ENCODE measurements at regions not wholly inside any gene's neighbourhood (a gene's known extent, or its start where the extent isn't known, plus 50 kb on each side); places are given as distances from the start of the nearest gene placed in this dataset.
"Not testable (repeated sequence)": the region's sequence is repeated elsewhere in the genome, so short reads cannot be mapped to it uniquely, and the experiment has no call there.

DNA sequence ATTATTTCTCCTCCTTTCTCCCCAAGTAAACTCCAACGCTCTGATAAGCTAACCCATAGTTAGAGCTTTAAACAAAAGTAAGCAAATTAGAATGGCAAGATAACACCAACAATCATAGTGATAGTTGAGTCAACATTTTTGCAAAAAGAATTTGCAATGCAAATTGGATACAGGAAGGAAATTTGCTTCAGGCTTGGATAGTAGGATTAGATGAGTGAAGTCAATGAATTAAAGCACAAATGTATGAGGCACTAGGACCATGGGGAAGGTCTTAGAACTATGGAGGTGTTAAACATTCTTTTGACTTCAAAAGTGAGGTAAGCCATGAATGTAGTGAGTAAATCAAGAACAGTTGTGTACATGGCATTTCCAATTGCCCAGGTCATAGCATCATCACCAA is 289.8 kb upstream of the GRAMD2B start:
- Histone ChIP-seq H3K27me3 (ENCODE audit: low read depth) (no peaks in the 10 kb centered on the region), H3K9me3 (no peaks in the 10 kb centered on the region), H3K4me3 (no peak overlapping the region), H3K4me1 (no peaks in the 10 kb centered on the region), H3K36me3 (replicated peaks) (no peaks in the 10 kb centered on the region)
- DNase-seq (ENCODE audit: low spot score in 2 of 2), result no peak
- in situ Hi-C loops (cut with MboI; ENCODE audit: low sequenced_read_pairs), result no loop called here

DNA sequence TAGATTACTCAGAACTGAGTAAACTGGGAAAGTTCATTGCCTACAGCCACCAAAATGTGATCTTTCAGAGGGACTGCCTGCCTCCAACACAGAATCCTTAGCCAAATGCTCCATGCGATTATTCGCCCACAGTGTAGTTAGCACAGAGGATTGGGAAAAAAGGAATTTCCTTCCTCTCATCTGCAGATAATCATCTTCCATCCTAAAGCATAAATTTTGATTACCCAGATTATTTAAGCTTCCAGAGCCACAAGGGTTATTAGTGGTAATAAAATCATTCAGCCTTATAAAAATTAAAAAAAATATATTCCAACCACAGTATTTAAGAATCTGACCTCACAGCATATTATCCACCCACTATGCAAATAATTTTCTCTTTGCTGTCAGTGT is 285.3 kb upstream of the GRAMD2B start:
- Histone ChIP-seq H3K4me3 (no peak overlapping the region), H3K4me1 (no peaks in the 10 kb centered on the region), H3K36me3 (replicated peaks) (no peaks in the 10 kb centered on the region), H3K27me3 (ENCODE audit: low read depth) (no peaks in the 10 kb centered on the region), H3K9me3 (no peaks in the 10 kb centered on the region)
- DNase-seq (ENCODE audit: low spot score in 2 of 2), result no peak
- in situ Hi-C loops (cut with MboI; ENCODE audit: low sequenced_read_pairs), result no loop called here

DNA sequence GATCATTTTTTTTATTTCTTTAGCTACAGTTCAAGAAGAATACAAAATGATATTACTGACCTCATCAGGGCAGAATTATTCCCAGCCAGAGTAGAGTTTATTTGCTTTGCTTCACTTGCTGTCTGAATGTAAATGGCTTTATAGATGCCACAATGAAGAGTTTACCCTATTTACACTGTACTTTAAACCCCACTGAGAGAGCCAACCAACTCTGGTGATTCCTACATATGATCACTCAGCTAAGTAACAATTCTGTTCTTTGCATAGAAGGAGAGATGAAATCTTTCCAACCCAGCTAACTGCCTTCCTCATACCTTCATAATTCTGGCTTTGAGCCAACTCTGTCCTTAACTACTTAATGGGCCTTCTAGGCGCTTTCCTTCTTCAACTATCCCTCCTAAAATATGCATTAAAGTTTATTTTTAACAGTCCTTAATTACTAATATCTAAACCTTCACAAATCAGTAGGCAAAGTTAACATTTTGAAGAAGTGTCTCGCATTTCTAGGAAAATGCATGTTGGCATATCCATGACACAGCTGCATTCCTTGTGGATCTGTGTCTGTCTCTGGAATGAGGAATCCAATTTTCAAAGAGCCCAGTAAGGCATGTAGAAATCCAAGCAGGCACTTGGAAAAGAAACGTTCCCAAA is 284.8 kb upstream of the GRAMD2B start:
- Histone ChIP-seq H3K4me3 (no peak overlapping the region), H3K9me3 (no peaks in the 10 kb centered on the region), H3K36me3 (replicated peaks) (no peaks in the 10 kb centered on the region), H3K4me1 (no peaks in the 10 kb centered on the region), H3K27me3 (ENCODE audit: low read depth) (no peaks in the 10 kb centered on the region)
- DNase-seq (ENCODE audit: low spot score in 2 of 2), result no peak
- in situ Hi-C loops (cut with MboI; ENCODE audit: low sequenced_read_pairs), result no loop called here

DNA sequence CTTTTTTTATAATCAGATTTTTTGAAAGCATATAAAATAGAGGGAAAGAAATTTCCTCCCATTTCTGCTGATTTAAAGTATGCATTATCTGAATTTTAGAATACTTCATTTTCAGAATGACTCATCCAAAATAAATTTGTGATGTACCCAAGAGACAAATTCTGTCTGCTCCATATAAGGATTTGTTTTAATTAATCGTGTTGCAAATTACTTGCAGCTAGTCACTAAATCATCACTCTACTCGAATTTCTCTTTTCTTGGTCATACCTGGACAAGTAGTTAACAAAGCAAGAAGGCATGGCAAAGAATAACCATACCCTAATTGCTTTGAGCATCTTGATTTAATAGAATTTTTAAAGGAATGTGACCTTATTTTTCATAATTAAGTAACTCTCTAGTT is 284.1 kb upstream of the GRAMD2B start:
- Histone ChIP-seq H3K36me3 (replicated peaks) (no peaks in the 10 kb centered on the region), H3K27me3 (ENCODE audit: low read depth) (no peaks in the 10 kb centered on the region), H3K4me1 (no peaks in the 10 kb centered on the region), H3K9me3 (no peaks in the 10 kb centered on the region), H3K4me3 (no peak overlapping the region)
- in situ Hi-C loops (cut with MboI; ENCODE audit: low sequenced_read_pairs), result no loop called here
- DNase-seq (ENCODE audit: low spot score in 2 of 2), result no peak

DNA sequence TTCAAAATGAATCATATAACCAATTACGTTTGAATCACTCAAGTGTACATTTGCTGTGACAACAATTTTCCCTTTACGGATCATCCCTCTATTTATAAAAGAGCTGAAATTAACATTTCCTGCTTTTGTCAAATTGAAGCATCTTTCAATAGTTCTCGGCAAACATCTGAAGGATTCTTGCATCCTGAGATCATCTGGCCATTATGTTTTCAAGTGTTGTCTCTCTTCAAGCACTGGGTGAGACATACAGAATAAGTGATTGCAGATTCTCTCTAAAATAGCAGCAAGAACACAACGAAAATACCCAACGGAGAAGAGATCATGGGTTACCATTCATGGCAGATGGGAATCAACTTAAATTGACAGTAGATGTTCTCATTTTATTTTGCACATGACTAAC is 283.4 kb upstream of the GRAMD2B start:
- Histone ChIP-seq H3K4me3 (no peak overlapping the region), H3K9me3 (no peaks in the 10 kb centered on the region), H3K36me3 (replicated peaks) (no peaks in the 10 kb centered on the region), H3K4me1 (no peaks in the 10 kb centered on the region), H3K27me3 (ENCODE audit: low read depth) (no peaks in the 10 kb centered on the region)
- in situ Hi-C loops (cut with MboI; ENCODE audit: low sequenced_read_pairs), result no loop called here
- no peak for DNase-seq (ENCODE audit: low spot score in 2 of 2)

DNA sequence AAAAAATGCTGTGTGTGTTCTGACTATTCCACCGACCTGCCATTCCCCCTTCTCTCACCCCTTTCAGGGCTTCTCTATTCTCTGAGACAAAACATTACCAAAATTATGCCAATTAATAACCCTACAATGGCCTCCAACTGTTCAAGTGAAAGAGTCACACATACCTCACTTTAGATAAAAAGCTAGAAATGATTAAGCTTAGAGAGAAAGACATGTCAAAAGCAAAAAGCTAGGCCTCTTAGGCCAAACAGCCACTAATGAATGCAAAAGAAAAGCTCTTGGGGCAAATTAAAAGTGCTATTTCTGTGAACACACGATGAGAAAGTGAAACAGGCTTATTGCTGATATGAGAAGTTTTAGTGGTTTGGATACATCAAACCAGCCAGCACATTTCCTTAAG is 279.6 kb upstream of the GRAMD2B start:
- in situ Hi-C loops (cut with MboI; ENCODE audit: low sequenced_read_pairs), result no loop called here
- H3K4me1 ChIP-seq, result no peaks in the 10 kb centered on the region
- H3K9me3 ChIP-seq, result no peaks in the 10 kb centered on the region

DNA sequence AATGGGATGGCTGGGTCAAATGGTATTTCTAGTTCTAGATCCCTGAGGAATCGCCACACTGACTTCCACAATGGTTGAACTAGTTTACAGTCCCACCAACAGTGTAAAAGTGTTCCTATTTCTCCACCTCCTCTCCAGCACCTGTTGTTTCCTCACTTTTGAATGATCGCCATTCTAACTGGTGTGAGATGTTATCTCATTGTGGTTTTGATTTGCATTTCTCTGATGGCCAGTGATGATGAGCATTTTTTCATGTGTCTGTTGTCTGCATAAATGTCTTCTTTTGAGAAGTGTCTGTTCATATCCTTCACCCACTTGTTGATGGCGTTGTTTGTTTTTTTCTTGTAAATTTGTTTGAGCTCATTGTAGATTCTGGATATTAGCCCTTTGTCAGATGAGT is 272.9 kb upstream of the GRAMD2B start:
- H3K36me3 ChIP-seq (replicated peaks); in situ Hi-C loops (cut with MboI; ENCODE audit: low sequenced_read_pairs); H3K4me1 ChIP-seq; H3K4me3 ChIP-seq; H3K9me3 ChIP-seq; DNase-seq (ENCODE audit: low spot score in 2 of 2); H3K27me3 ChIP-seq (ENCODE audit: low read depth): not testable (repeated sequence)

More for the DNA sequence above, 279.6 kb upstream of the GRAMD2B start:
- no peak for DNase-seq (ENCODE audit: low spot score in 2 of 2)
- H3K36me3 ChIP-seq (replicated peaks), result no peaks in the 10 kb centered on the region
- H3K4me3 ChIP-seq, result no peak overlapping the region
- no peaks in the 10 kb centered on the region for H3K27me3 ChIP-seq (ENCODE audit: low read depth)

- DNase-seq (ENCODE audit: low spot score in 2 of 2); H3K4me1 ChIP-seq; H3K4me3 ChIP-seq; in situ Hi-C loops (cut with MboI; ENCODE audit: low sequenced_read_pairs); H3K36me3 ChIP-seq (replicated peaks); H3K27me3 ChIP-seq (ENCODE audit: low read depth); H3K9me3 ChIP-seq: not testable (repeated sequence)
Observed at GRCh38 chr5:126155298-126155697, 267.9 kb upstream of the GRAMD2B start.

DNA sequence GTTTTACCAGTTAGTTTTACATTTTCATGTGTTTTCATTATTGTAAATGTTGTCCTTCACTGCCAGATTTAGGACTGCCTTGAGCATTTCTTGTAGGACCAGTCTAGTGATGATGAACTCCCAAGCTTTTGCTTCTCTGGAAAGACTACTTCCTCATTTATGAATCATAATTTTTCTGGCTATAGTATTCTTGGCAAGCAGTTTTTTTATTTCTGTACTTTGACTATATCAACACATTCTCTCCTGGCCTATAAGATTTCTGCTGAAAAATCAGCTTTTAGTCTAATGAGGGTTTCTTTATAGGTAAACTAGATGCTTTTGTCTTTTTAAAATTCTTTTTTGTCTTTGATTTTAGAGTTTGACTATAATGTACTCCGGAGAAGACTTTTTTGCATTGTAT is 256.8 kb upstream of the GRAMD2B start:
- in situ Hi-C loops (cut with MboI; ENCODE audit: low sequenced_read_pairs), result no loop called here
- DNase-seq (ENCODE audit: low spot score in 2 of 2), result no peak
- H3K36me3 ChIP-seq (replicated peaks), result no peaks in the 10 kb centered on the region
- no peak overlapping the region for H3K4me3 ChIP-seq
- no peaks in the 10 kb centered on the region for H3K4me1 ChIP-seq
- no peaks in the 10 kb centered on the region for H3K27me3 ChIP-seq (ENCODE audit: low read depth)
- H3K9me3 ChIP-seq, result no peaks in the 10 kb centered on the region; the same call in 1 of the 2 replicates

DNA sequence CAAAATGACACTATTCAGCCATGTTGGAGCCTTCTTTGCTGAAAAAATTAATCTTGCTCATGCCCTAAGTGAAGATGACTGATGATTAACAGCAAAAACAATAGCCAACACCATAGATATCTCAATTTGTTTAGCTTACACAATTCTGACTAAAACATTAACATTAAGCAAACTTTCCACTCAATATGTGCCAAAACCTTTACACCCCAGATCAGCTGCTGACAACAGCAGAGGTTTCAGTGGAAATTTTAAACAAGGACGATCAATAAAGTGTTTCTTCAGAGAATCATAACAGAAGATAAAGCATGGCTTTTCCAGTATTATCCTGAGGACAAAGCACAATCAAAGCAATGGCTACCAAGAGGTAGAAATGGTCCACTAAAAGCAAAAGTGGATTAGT is 254.4 kb upstream of the GRAMD2B start:
- no peaks in the 10 kb centered on the region for H3K4me1 ChIP-seq
- in situ Hi-C loops (cut with MboI; ENCODE audit: low sequenced_read_pairs), result no loop called here
- H3K4me3 ChIP-seq, result no peak overlapping the region
- H3K9me3 ChIP-seq, result no peaks in the 10 kb centered on the region; the same call in 1 of the 2 replicates
- no peaks in the 10 kb centered on the region for H3K36me3 ChIP-seq (replicated peaks)
- no peak for DNase-seq (ENCODE audit: low spot score in 2 of 2)
- H3K27me3 ChIP-seq (ENCODE audit: low read depth), result no peaks in the 10 kb centered on the region

- H3K9me3 ChIP-seq, result no peaks in the 10 kb centered on the region; the same call in 1 of the 2 replicates
- H3K27me3 ChIP-seq (ENCODE audit: low read depth), result peaks cover 5% of the 10 kb centered on the region; the same call in 1 of the 2 replicates
- H3K4me3 ChIP-seq, result no peak overlapping the region
- H3K36me3 ChIP-seq (replicated peaks), result no peaks in the 10 kb centered on the region
- DNase-seq (ENCODE audit: low spot score in 2 of 2), result no peak
- H3K4me1 ChIP-seq, result no peaks in the 10 kb centered on the region
- in situ Hi-C loops (cut with MboI; ENCODE audit: low sequenced_read_pairs), result no loop called here
Observed at GRCh38 chr5:126171916-126172315, 251.3 kb upstream of the GRAMD2B start.

GRCh38 chr5:126172812-126173211 is 250.4 kb upstream of the GRAMD2B start:
- H3K4me3 ChIP-seq, result no peak overlapping the region
- H3K36me3 ChIP-seq (replicated peaks), result no peaks in the 10 kb centered on the region
- H3K9me3 ChIP-seq, result no peaks in the 10 kb centered on the region
- in situ Hi-C loops (cut with MboI; ENCODE audit: low sequenced_read_pairs), result no loop called here
- DNase-seq (ENCODE audit: low spot score in 2 of 2), result no peak
- peaks cover 5% of the 10 kb centered on the region; the same call in 1 of the 2 replicates for H3K27me3 ChIP-seq (ENCODE audit: low read depth)
- H3K4me1 ChIP-seq, result no peaks in the 10 kb centered on the region

- Histone ChIP-seq H3K4me1 (no peaks in the 10 kb centered on the region), H3K9me3 (no peaks in the 10 kb centered on the region), H3K27me3 (ENCODE audit: low read depth) (peaks cover 7% of the 10 kb centered on the region; the same call in 1 of the 2 replicates), H3K4me3 (no peak overlapping the region), H3K36me3 (replicated peaks) (no peaks in the 10 kb centered on the region)
- DNase-seq (ENCODE audit: low spot score in 2 of 2), result no peak
- in situ Hi-C loops (cut with MboI; ENCODE audit: low sequenced_read_pairs), result no loop called here
Observed at GRCh38 chr5:126178521-126178920, 244.7 kb upstream of the GRAMD2B start.

DNA sequence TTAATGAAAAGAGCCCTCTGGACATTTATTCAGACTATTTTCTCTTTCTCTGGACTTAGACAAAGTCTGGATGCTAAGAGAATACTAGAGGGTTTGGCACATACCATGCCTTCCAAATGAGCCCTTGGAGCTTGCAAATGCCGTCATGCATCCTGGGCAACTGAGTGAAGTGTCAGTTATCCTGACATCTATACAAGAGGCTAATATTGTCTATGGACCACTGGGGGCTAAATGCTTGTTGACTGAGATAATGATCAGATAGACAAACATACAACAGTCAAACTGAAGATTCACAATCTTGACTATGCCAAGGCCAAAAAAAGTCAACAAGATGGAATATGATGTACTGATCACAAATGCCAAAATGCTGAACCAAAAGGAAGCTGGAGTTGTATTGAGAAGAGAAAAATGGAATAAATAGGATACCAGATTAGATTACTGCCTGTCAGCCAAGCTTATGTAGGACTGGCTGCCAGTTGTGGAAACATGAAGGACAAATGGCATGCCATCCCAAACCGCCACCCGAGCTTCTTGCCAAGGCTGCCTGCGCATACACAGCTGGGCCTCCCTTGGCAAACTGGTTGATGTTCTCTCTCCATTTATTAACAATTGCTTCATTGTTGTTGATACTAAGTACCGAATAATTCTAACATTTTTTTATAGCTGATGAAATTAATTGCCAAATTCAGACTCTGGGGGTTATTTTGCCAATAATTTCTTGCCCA is 240.1 kb upstream of the GRAMD2B start:
- in situ Hi-C loops (cut with MboI; ENCODE audit: low sequenced_read_pairs), result no loop called here
- no peaks in the 10 kb centered on the region for H3K36me3 ChIP-seq (replicated peaks)
- 0 out of 2 replicates have a peak, but pooled peaks cover 3% of the 10 kb centered on the region for H3K27me3 ChIP-seq (ENCODE audit: low read depth)
- DNase-seq (ENCODE audit: low spot score in 2 of 2), result no peak
- H3K4me3 ChIP-seq, result no peak overlapping the region
- H3K9me3 ChIP-seq, result no peaks in the 10 kb centered on the region
- H3K4me1 ChIP-seq, result no peaks in the 10 kb centered on the region

Measured in HAP-1 (cell line).